ENCODE measurements at regions not wholly inside any gene's neighbourhood (a gene's known extent, or its start where the extent isn't known, plus 50 kb on each side); places are given as distances from the start of the nearest gene placed in this dataset.

GRCh38 chr7:128155100-128155740, 85.9 kb upstream of the LEP start:
- Histone ChIP-seq H3K4me1 (ENCODE audit: low read depth, poor library complexity, severe bottlenecking) (no peaks in the 10 kb centered on the region), H3K79me2 (ENCODE audit: insufficient read depth, low read depth) (no peaks in the 10 kb centered on the region), H4K20me1 (ENCODE audit: insufficient read depth) (no peaks in the 10 kb centered on the region), H3K27ac (no peak overlapping the region), H3K27me3 (ENCODE audit: insufficient read depth, low read depth) (no peaks in the 10 kb centered on the region), H3K9ac (no peak overlapping the region), H3K4me3 (IDR thresholded peaks at IDR 0.05; ENCODE audit: insufficient read depth, low read depth, low read length) (no peak overlapping the region), H3K36me3 (ENCODE audit: insufficient read depth) (no peaks in the 10 kb centered on the region), H2AFZ (ENCODE audit: low read depth) (no peak overlapping the region), H3K4me2 (no peak overlapping the region)
- no peak for TF ChIP-seq CTCF (conservative IDR thresholded peaks at IDR 0.05; ENCODE audit: low read depth, low read length)

DNA sequence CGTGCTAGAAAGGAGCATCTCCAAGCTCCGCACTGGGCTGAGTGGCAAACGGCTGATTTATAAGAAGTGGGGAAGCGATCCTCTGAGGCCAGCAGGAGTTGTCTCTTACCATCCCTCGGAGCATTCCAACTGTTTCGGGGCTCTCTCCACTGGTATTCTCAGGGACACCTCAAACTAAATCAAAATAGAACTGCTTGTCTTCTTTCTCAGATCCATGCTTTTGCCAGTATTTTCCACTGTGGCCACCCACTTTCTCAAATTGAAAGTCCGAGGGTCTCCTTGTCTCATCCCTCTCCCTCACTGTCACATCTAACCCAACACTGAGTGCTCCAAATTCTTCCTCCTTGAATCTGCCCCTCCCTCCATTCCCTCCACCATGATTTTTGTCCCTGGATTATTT, 83.2 kb upstream of the LEP start:
- no peaks in the 10 kb centered on the region for H3K27me3 ChIP-seq (ENCODE audit: insufficient read depth, low read depth)
- H3K4me1 ChIP-seq (ENCODE audit: low read depth, poor library complexity, severe bottlenecking), result no peaks in the 10 kb centered on the region
- no peaks in the 10 kb centered on the region for H3K79me2 ChIP-seq (ENCODE audit: insufficient read depth, low read depth)
- H3K4me2 ChIP-seq, result no peak overlapping the region
- TF ChIP-seq CTCF (conservative IDR thresholded peaks at IDR 0.05; ENCODE audit: low read depth, low read length), result no peak
- H3K4me3 ChIP-seq (IDR thresholded peaks at IDR 0.05; ENCODE audit: insufficient read depth, low read depth, low read length), result no peak overlapping the region
- H3K9ac ChIP-seq, result no peak overlapping the region
- no peak overlapping the region for H2AFZ ChIP-seq (ENCODE audit: low read depth)
- H3K27ac ChIP-seq, result no peak overlapping the region
- H3K36me3 ChIP-seq (ENCODE audit: insufficient read depth), result no peaks in the 10 kb centered on the region
- no peaks in the 10 kb centered on the region for H4K20me1 ChIP-seq (ENCODE audit: insufficient read depth)

DNA sequence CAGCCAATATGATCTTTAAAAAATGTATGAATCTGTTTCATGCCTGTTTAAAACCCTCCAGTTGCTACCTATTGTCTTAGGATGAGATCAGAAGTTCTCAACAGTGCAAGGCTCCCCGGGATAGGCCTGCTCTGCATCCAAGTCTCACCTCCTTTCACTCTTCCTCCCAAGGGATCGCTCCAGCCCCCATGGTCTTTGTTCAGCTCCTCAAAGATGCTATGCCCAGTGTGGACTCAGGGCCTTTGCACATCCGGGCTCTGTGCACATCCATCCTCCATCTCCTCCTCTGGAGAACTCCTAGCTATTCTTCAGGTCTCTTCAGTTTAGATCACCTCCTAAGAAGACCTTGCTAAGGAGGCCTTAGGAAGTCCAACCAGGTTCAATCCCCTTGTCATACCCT, 82.7 kb upstream of the LEP start:
- H3K36me3 ChIP-seq (ENCODE audit: insufficient read depth), result no peaks in the 10 kb centered on the region
- no peaks in the 10 kb centered on the region for H3K27me3 ChIP-seq (ENCODE audit: insufficient read depth, low read depth)
- no peak for TF ChIP-seq CTCF (conservative IDR thresholded peaks at IDR 0.05; ENCODE audit: low read depth, low read length)
- H2AFZ ChIP-seq (ENCODE audit: low read depth), result no peak overlapping the region
- H3K4me1 ChIP-seq (ENCODE audit: low read depth, poor library complexity, severe bottlenecking), result no peaks in the 10 kb centered on the region
- H3K4me2 ChIP-seq, result no peak overlapping the region
- no peaks in the 10 kb centered on the region for H3K79me2 ChIP-seq (ENCODE audit: insufficient read depth, low read depth)
- no peak overlapping the region for H3K4me3 ChIP-seq (IDR thresholded peaks at IDR 0.05; ENCODE audit: insufficient read depth, low read depth, low read length)
- no peaks in the 10 kb centered on the region for H4K20me1 ChIP-seq (ENCODE audit: insufficient read depth)
- no peak overlapping the region for H3K27ac ChIP-seq
- no peak overlapping the region for H3K9ac ChIP-seq

- no peaks in the 10 kb centered on the region for H4K20me1 ChIP-seq (ENCODE audit: insufficient read depth)
- no peak overlapping the region for H3K9ac ChIP-seq
- H3K27me3 ChIP-seq (ENCODE audit: insufficient read depth, low read depth), result no peaks in the 10 kb centered on the region
- H2AFZ ChIP-seq (ENCODE audit: low read depth), result no peak overlapping the region
- no peaks in the 10 kb centered on the region for H3K4me1 ChIP-seq (ENCODE audit: low read depth, poor library complexity, severe bottlenecking)
- TF ChIP-seq CTCF (conservative IDR thresholded peaks at IDR 0.05; ENCODE audit: low read depth, low read length), result no peak
- no peak overlapping the region for H3K4me3 ChIP-seq (IDR thresholded peaks at IDR 0.05; ENCODE audit: insufficient read depth, low read depth, low read length)
- H3K79me2 ChIP-seq (ENCODE audit: insufficient read depth, low read depth), result no peaks in the 10 kb centered on the region
- no peaks in the 10 kb centered on the region for H3K36me3 ChIP-seq (ENCODE audit: insufficient read depth)
- no peak overlapping the region for H3K4me2 ChIP-seq
- no peak overlapping the region for H3K27ac ChIP-seq
Observed at GRCh38 chr7:128160296-128160695, 80.8 kb upstream of the LEP start.

Measured in KMS-11 (cell line).